GM10266 (cell line): ENCODE measurements at regions not wholly inside any gene's neighbourhood (a gene's known extent, or its start where the extent isn't known, plus 50 kb on each side); places are given as distances from the start of the nearest gene placed in this dataset.

Experiments
- DNase-seq: peaks from one replicate; pipeline ENCODE4 v3.0.0; 2012; ENCODE audit errors: extremely low spot score
- TF ChIP-seq, protein P1 (sequence below): IDR thresholded peaks from 2 replicates; pipeline ENCODE4 v1.5.1; 2012; ENCODE audit warnings: mild to moderate bottlenecking, low read depth; ENCODE audit not compliant: control insufficient read depth, insufficient read depth; ENCODE audit errors: missing control alignments

DNA sequence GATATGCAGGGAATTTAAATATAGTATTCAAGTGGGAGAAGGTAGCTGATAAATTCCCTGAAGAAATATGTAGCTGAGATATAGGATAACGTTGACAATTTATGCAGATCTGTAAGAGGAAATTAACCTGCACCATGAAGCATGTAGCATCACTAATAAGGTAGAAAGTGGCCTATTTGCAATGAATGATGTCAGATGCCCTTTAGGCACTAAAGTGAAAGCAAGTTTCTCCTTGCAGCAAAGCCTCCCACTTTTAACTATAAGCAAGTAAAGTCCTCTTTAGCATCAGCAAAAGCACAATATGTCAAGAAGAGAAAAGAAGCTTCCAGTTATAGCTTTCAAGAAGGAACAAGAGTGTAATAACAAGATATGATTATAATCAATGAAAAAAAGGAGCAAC lies 102.5 kb upstream of the SLITRK1 start:
- TF ChIP-seq, protein P1, sequence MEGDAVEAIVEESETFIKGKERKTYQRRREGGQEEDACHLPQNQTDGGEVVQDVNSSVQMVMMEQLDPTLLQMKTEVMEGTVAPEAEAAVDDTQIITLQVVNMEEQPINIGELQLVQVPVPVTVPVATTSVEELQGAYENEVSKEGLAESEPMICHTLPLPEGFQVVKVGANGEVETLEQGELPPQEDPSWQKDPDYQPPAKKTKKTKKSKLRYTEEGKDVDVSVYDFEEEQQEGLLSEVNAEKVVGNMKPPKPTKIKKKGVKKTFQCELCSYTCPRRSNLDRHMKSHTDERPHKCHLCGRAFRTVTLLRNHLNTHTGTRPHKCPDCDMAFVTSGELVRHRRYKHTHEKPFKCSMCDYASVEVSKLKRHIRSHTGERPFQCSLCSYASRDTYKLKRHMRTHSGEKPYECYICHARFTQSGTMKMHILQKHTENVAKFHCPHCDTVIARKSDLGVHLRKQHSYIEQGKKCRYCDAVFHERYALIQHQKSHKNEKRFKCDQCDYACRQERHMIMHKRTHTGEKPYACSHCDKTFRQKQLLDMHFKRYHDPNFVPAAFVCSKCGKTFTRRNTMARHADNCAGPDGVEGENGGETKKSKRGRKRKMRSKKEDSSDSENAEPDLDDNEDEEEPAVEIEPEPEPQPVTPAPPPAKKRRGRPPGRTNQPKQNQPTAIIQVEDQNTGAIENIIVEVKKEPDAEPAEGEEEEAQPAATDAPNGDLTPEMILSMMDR, result no peak
- no peak for DNase-seq

DNA sequence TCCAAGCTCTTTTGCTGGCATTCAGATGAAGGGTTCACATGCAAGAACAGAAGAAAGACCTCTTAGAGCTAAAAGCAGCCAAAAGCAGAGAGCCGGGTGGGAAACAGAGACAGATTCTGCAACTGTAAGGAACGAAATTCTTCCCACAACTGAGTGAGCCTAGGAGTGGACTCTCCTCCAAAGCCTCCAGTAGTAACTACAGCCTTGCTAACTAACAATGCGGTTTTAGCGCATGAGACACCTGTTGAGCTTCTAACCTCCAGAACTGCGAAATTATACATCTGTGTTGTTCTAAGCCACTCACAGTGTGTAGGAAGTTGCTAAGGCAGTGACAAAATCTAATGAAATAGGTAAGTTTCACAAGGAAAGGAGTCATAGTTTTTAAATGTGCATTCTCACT lies 98.1 kb upstream of the SLITRK1 start:
- TF ChIP-seq, protein P1, result no peak
- DNase-seq, result no peak

DNA sequence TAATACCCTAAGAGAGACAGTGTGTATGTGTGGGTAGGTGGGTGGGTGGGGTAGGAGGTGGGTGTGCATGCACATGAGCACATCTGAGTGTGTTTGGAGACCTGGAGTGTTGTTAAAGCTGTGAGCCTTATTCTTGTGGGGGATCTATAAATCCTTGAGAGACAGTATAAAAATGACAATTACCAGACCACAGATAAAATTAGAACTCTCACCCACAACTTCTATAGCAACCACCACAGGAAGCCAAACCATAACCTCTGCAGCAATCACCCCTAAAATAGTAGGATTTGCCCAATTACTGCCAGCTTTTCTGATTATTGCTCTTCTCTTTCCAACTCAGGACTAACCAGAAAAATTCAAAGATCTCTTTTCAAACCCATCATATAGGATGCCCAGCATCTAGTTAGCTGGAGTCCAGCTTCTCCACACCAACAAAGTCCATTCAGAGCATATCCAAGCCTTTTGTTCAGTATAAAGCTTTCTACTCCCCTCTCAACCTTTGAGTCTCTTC lies 93.4 kb upstream of the SLITRK1 start:
- DNase-seq, result no peak
- TF ChIP-seq, protein P1, result no peak

DNA sequence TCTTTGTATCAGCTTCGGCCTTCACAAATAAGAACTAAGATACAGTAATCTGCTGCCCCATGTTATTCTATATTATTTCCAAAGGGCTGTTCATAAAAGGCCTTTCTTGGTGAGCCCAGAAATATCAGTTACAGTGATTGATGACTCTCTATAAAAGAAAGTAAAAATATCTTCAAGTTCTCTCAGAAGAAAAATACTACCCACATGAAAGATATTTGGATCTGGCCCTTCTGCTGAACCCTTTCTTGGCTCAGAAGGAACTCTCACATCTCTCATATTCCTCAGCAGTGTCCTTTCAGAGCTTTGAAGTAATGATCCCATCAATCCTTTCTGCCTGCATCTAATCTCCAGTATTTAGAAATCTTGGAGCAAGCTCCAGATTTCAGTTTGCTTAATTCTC lies 76.3 kb upstream of the SLITRK1 start:
- TF ChIP-seq, protein P1, result no peak

DNA sequence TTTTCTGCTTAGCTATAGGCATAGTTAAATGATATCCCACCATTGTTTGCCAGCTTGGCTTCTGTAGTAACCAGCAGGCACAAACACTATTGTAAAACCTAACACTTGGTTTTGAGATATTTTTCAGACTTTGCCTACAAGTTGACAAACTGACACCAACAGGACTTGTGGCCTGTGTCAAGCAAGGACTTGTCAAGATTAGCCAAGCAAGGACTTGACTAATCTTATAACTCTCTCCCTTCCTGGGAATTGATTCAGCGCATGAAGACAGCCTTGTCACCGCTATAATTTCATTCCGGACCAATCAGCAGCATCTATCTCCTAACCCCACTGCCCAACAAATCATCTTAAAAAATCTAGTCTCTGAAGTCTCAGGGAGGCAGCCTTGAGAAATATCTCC lies 72.7 kb upstream of the SLITRK1 start:
- DNase-seq, result no peak
- TF ChIP-seq, protein P1, result no peak

More for the DNA sequence above, 76.3 kb upstream of the SLITRK1 start:
- no peak for DNase-seq

DNA sequence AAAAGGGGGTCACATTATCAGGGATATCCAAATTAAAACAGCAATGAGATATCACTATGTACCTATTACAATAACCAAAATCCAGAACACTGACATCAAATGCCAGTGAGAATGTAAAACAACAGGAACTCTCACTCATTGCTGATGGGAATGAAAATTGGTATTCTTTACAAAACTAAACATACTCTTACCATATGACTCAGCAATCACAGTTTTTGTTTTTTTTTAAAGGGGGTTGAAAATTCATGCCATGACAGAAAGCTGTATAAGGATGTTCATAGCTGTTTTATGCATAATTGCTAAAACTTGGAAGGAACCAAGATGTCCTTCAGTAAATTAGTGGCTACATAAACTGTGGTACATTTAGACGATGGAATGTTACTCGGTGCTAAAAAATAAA lies 71.6 kb upstream of the SLITRK1 start:
- TF ChIP-seq, protein P1, result no peak
- DNase-seq, result no peak

DNA sequence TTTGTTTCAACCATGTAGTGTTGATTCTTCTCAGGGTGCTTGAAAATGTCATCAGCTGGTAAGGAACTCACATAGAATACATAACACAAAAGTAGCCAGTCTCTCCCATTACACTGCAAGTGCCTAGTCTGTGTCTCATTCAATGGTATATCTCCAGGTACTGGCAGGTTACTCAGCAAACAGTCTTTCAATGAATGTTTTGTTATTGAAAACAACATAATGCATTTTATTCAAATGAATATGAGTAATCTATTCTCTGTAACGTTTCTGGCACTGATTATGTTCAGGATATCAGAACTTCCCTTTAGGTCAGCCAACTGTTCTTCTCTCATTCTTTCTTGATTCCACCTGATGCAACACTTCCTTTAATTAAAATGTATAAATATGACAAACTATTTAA lies 68.0 kb upstream of the SLITRK1 start:
- TF ChIP-seq, protein P1, result no peak
- DNase-seq, result no peak
